ENCODE measurements at regions not wholly inside any gene's neighbourhood (a gene's known extent, or its start where the extent isn't known, plus 50 kb on each side); places are given as distances from the start of the nearest gene placed in this dataset.

GRCh38 chr6:105952772-105953690, 133.1 kb upstream of the PRDM1 start:
- TF ChIP-seq CTCF (IDR thresholded peaks at IDR 0.05) (no peak), ZBTB33 (IDR thresholded peaks at IDR 0.05; ENCODE audit: borderline replicate concordance, low read depth) (no peak), JUND (IDR thresholded peaks at IDR 0.05) (no peak)
